Thoracic aorta (tissue), 2 donors: ENCODE measurements at regions not wholly inside any gene's neighbourhood (a gene's known extent, or its start where the extent isn't known, plus 50 kb on each side); places are given as distances from the start of the nearest gene placed in this dataset.

Source experiments
- ATAC-seq: fragments of 150-250 bp; one replicate; pipeline ENCODE4 v1.8.0; 2017; ENCODE audit warnings: low read depth; ENCODE audit not compliant: insufficient number of reproducible peaks, low FRiP score
- DNase-seq: peaks from one replicate; pipeline ENCODE4 v3.0.0-alpha.2; 2020; ENCODE audit warnings: low spot score
- H3K27ac ChIP-seq, 2 donors: fragments of 200-600 bp; sonication (generic); 1 replicate in 1 of 2; 2 replicates in 1 of 2; pipeline ENCODE4 v1.5.1; 2016; ENCODE audit warnings: mild to moderate bottlenecking in 2 of 2, moderate library complexity in 2 of 2
- H3K27me3 ChIP-seq: fragments of 200-600 bp; sonication (generic); replicated peaks from 2 replicates; pipeline ENCODE4 v1.6.0; 2016; ENCODE audit warnings: mild to moderate bottlenecking; ENCODE audit not compliant: insufficient read depth
- H3K36me3 ChIP-seq: fragments of 200-600 bp; sonication (generic); one replicate; pipeline ENCODE4 v1.5.1; 2016
- H3K4me1 ChIP-seq, 2 donors: fragments of 200-600 bp; sonication (generic); 1 replicate in 1 of 2; 2 replicates in 1 of 2; pipeline versions ENCODE4 v1.5.1 to v1.6.0; 2016; ENCODE audit warnings: low read depth in 2 of 2, mild to moderate bottlenecking in 1 of 2; ENCODE audit not compliant: control insufficient read depth in 1 of 2
- H3K4me3 ChIP-seq: fragments of 200-600 bp; sonication (generic); 2 replicates; pipeline ENCODE4 v1.5.1; 2016; ENCODE audit warnings: mild to moderate bottlenecking
- H3K9me3 ChIP-seq: fragments of 200-600 bp; sonication (generic); 2 replicates; pipeline ENCODE4 v1.5.1; 2016
- TF ChIP-seq, protein P1 (sequence below): fragments of 200-600 bp; sonication (generic); IDR thresholded peaks from one replicate; pipeline ENCODE4 v1.5.1; 2019; ENCODE audit warnings: antibody characterized with exemption

DNA sequence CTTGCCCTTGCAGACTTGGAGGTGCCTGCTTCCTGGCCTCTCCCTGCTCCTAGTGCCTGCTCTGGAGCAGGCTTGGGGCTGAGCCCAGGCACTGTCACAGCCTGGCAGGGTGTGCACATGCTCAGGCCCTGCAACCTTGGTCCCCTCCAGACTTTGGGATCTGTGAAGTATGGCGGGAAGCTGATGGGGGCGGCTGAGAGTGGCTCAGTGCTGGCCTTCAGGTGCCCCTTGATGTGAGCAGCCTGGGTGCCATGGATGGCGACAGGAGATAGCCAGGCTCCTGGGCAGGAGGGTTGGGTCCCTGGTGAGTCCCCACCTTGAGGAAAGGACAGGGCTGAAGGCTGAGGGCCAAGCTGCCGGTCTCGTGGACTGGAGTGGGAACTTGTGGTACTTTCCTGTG lies 700.4 kb upstream of the KCND2 start:
- Histone ChIP-seq H3K27ac (no peak overlapping the region), H3K9me3 (no peaks in the 10 kb centered on the region), H3K27me3 (no peaks in the 10 kb centered on the region), H3K36me3 (no peaks in the 10 kb centered on the region), H3K4me1 (no peaks in the 10 kb centered on the region), H3K4me3 (no peak overlapping the region)
- no peak for DNase-seq
- no peak for ATAC-seq
- TF ChIP-seq, protein P1, sequence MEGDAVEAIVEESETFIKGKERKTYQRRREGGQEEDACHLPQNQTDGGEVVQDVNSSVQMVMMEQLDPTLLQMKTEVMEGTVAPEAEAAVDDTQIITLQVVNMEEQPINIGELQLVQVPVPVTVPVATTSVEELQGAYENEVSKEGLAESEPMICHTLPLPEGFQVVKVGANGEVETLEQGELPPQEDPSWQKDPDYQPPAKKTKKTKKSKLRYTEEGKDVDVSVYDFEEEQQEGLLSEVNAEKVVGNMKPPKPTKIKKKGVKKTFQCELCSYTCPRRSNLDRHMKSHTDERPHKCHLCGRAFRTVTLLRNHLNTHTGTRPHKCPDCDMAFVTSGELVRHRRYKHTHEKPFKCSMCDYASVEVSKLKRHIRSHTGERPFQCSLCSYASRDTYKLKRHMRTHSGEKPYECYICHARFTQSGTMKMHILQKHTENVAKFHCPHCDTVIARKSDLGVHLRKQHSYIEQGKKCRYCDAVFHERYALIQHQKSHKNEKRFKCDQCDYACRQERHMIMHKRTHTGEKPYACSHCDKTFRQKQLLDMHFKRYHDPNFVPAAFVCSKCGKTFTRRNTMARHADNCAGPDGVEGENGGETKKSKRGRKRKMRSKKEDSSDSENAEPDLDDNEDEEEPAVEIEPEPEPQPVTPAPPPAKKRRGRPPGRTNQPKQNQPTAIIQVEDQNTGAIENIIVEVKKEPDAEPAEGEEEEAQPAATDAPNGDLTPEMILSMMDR, result no peak

DNA sequence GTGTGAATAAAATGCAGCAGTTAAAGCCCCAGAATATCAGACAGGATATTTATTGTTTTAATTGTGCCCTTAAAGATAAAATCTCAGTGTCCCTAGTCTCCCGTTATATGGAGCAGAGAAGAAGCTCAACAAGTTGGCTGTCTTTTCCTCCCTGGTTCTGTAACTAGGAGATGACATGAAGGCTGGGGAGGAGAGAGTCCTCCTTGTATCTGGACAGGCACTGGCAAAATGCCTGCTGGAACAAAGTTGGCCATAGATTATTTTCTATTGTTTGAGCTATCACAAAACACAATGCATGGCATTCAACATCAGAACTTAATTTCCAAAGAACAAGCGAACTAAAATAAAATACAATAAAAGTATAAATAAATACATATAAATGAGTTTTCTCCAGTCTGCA lies 694.9 kb upstream of the KCND2 start:
- no peaks in the 10 kb centered on the region for H3K4me1 ChIP-seq
- TF ChIP-seq, protein P1, result no peak
- H3K27me3 ChIP-seq, result no peaks in the 10 kb centered on the region
- no peaks in the 10 kb centered on the region for H3K9me3 ChIP-seq
- no peak overlapping the region for H3K4me3 ChIP-seq
- H3K36me3 ChIP-seq, result no peaks in the 10 kb centered on the region
- DNase-seq, result no peak
- no peak for ATAC-seq
- no peak overlapping the region for H3K27ac ChIP-seq

DNA sequence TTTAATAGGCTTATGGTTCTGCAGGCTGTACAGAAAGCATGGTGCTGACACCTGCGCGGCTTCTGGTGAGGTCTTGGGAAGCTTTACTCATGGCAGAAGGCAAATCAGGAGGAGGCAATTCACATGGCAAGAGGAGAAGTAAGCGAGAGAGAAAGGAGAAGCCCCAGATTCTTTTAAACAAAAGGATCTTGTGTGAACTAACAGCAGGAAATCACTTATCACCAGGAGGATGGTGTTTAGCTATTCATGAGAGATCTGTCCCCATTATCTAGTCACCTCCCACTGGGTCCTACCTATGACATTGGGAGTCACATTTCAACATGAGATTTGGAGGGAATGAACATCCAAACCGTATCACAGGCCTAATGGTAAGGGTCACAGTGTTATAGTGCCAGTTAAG lies 678.0 kb upstream of the KCND2 start:
- Histone ChIP-seq H3K4me3 (no peak overlapping the region), H3K36me3 (no peaks in the 10 kb centered on the region), H3K4me1 (no peaks in the 10 kb centered on the region), H3K27me3 (no peaks in the 10 kb centered on the region), H3K9me3 (no peaks in the 10 kb centered on the region), H3K27ac (no peak overlapping the region)
- ATAC-seq (no peak), DNase-seq (no peak)
- TF ChIP-seq, protein P1, result no peak

DNA sequence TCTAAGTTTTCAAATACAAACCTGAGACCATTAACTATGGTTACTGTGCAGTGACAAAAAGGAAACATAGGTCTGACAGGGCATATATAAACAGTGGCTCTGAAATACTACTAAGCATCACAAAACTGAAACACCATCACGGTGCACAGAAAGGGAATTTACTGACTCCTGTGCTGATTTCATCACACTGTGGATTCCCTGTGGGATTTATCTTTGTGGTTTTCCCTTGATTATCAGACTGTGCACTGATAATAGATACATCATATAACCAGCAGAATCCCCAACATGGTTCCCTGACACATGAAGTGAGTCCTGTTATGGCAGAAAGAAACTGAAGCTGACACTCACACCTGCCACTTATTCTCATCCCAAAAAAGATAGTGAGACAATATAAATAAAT lies 676.3 kb upstream of the KCND2 start:
- H3K9me3 ChIP-seq, result no peaks in the 10 kb centered on the region
- DNase-seq (no peak), ATAC-seq (no peak)
- no peaks in the 10 kb centered on the region for H3K36me3 ChIP-seq
- no peak overlapping the region for H3K4me3 ChIP-seq
- TF ChIP-seq, protein P1, result no peak
- H3K27ac ChIP-seq, result no peak overlapping the region
- no peaks in the 10 kb centered on the region for H3K4me1 ChIP-seq
- no peaks in the 10 kb centered on the region for H3K27me3 ChIP-seq

DNA sequence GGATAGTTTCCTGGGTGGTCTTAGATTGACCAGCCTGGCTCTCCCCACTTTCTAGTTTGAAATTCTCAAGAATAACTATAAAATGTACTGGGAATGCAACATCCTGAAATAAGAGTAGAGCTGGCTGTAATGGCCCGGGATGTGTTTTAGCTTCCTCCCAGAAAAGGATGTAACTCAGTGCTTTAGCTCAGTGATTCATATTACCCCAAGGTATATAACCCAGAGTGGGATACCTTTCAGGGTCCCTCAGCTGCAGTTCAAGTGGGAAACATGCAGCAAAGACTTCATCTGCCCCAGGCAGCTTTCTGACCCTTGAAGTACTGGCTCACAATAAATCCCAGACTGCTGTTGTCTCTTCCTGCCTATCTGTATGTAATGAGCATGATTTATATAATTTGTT lies 666.7 kb upstream of the KCND2 start:
- Histone ChIP-seq H3K27ac (no peak overlapping the region), H3K4me1 (no peaks in the 10 kb centered on the region), H3K9me3 (no peaks in the 10 kb centered on the region), H3K36me3 (no peaks in the 10 kb centered on the region), H3K4me3 (no peak overlapping the region), H3K27me3 (no peaks in the 10 kb centered on the region)
- no peak for DNase-seq
- TF ChIP-seq, protein P1, result no peak
- no peak for ATAC-seq
